GM18520 (cell line): ENCODE measurements at regions not wholly inside any gene's neighbourhood (a gene's known extent, or its start where the extent isn't known, plus 50 kb on each side); places are given as distances from the start of the nearest gene placed in this dataset.

Experiments
- ATAC-seq: cut with Tn5 transposase; IDR thresholded peaks from one replicate; pipeline ENCODE4 v1.9.1; 2021; ENCODE audit not compliant: unreplicated experiment

GRCh38 chr9:17846948-17847655, 268.2 kb downstream of the SH3GL2 start:
- no peak for ATAC-seq

GRCh38 chr9:17847908-17848307, 269.0 kb downstream of the SH3GL2 start:
- no peak for ATAC-seq

- ATAC-seq: no peak
Observed at GRCh38 chr9:17852108-17852507, 273.2 kb downstream of the SH3GL2 start.

GRCh38 chr9:17854487-17854886, 275.6 kb downstream of the SH3GL2 start:
- no peak for ATAC-seq

GRCh38 chr9:17856995-17857394, 278.1 kb downstream of the SH3GL2 start:
- no peak for ATAC-seq

GRCh38 chr9:17859228-17859627, 280.4 kb downstream of the SH3GL2 start:
- ATAC-seq: no peak

GRCh38 chr9:17859987-17860386, 281.1 kb downstream of the SH3GL2 start:
- ATAC-seq: no peak

- no peak for ATAC-seq
Observed at GRCh38 chr9:17862101-17862500, 283.2 kb downstream of the SH3GL2 start.

- no peak for ATAC-seq
Observed at GRCh38 chr9:17862629-17863028, 283.8 kb downstream of the SH3GL2 start.

GRCh38 chr9:17863213-17863883, 284.5 kb downstream of the SH3GL2 start:
- peak; percentile 85 for ATAC-seq

- ATAC-seq: no peak
Observed at GRCh38 chr9:17863924-17864323, 285.1 kb downstream of the SH3GL2 start.

GRCh38 chr9:17864951-17865350, 286.1 kb downstream of the SH3GL2 start:
- no peak for ATAC-seq

- ATAC-seq: no peak
Observed at GRCh38 chr9:17865881-17866280, 287.0 kb downstream of the SH3GL2 start.

- ATAC-seq: no peak
Observed at GRCh38 chr9:17870722-17871121, 291.9 kb downstream of the SH3GL2 start.

GRCh38 chr9:17871213-17871890, 292.5 kb downstream of the SH3GL2 start:
- ATAC-seq: no peak

GRCh38 chr9:17875886-17876285, 297.0 kb downstream of the SH3GL2 start:
- no peak for ATAC-seq

- no peak for ATAC-seq
Observed at GRCh38 chr9:17876687-17877086, 297.8 kb downstream of the SH3GL2 start.

GRCh38 chr9:17878810-17879370, 300.0 kb downstream of the SH3GL2 start:
- no peak for ATAC-seq

- no peak for ATAC-seq
Observed at GRCh38 chr9:17881371-17881770, 302.5 kb downstream of the SH3GL2 start.

- ATAC-seq: no peak
Observed at GRCh38 chr9:17882688-17883594, 304.1 kb downstream of the SH3GL2 start.

- no peak for ATAC-seq
Observed at GRCh38 chr9:17888066-17888465, 309.2 kb downstream of the SH3GL2 start.
